ENCODE measurements at regions not wholly inside any gene's neighbourhood (a gene's known extent, or its start where the extent isn't known, plus 50 kb on each side); places are given as distances from the start of the nearest gene placed in this dataset.
"Not testable (repeated sequence)": the region's sequence is repeated elsewhere in the genome, so short reads cannot be mapped to it uniquely, and the experiment has no call there.

DNA sequence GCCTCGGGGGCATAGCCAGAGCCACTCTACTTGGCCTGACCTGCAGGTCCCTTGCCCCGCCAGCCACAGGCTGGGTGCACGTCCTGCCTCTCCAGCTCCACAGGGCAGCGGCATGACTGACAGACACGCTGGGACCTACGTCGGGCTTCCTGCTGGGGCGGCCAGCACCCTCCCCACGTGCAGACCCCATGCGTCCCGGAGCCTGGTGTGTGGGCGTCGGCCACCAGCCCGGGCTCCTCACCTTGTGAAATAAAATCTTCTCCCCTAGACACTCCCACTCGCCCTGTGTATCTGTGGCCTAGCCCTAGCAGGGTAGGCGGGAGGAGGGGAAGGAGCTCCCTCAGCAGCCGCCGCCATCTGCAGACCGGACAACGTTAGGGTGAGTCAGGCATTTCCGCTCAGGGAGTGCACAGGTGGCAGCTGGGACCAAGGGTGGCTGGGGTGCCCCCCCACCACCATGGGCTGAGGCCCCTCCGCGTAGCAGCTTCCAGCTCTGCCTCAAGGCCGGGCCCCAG is 119.5 kb downstream of the IGLL1 start:
- DNase-seq (ENCODE audit: low spot score), result not testable (repeated sequence)

DNA sequence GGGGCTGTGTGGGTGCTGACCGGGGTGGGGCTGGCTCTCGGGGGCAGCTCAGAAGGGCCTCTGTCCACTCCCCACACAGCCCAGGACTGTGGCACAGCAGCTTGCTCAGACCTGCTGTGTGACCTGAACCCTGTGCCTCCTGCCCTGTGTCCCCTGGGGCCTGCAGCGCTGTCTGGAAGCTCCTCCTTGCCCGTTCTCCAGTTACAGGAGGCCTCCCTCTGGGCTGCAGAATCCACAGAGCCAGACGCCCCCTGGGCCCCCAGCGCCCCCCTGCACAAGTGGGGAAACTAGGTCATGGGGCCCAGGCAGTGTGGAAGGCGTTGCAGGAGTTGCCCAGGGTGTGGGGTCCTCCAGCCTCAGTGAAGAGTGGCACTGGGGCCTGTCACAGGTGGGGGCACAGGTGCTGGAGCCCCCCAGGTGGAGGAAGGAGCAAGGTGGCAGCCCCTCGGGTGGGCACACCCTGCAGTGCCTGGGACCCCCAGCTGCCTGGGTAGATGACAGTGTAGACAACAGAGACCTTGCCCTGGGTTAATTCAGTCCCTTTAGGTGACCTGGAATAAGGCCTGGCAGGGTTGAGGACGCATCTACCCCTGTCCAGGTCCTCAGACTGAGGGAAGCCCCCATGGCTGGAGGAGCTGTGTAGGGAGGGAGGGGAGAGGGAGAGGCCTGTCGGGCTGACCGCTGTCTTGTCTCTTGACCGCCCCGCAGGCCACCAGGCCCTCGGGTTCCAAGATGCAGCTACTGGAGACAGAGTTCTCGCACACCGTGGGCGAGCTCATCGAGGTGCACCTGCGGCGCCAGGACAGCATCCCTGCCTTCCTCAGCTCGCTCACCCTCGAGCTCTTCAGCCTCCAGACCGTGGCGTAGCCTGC is 120.2 kb downstream of the IGLL1 start:
- not testable (repeated sequence) for DNase-seq (ENCODE audit: low spot score)

GRCh38 chr22:23458663-23459541 is 121.2 kb downstream of the IGLL1 start:
- no peak for DNase-seq (ENCODE audit: low spot score)

DNA sequence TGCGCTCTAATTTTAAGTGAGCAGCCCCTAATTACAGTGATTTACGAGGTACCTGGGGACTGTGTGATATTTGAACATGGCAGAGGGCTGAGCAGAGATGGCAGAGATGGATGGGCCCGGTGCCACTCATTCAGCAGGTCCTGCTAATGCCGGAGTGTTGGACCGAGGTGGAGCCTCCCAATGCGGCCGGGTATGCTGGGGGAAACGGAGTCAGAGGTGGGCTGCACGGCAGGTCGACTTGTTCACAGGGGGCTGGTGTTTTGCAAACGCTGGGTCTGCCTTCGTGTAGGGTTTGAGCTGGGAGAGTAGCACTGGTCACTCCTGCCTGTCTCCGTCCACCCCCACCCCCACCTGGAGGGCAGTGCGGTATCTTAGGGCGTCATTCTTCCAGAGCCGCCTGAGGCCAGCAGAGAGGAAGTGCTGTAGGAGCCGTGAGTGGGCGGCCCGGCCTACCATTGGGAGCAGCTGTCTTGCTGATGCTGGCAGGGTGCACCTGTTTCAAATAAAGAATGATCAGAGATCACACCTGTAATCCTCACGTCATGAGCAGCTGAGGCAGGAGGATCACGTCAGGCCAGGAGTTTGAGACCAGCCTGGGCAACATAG is 122.6 kb downstream of the IGLL1 start:
- no peak for DNase-seq (ENCODE audit: low spot score)

GRCh38 chr22:23456666-23457379 is 123.3 kb downstream of the IGLL1 start:
- DNase-seq (ENCODE audit: low spot score), result not testable (repeated sequence)

DNA sequence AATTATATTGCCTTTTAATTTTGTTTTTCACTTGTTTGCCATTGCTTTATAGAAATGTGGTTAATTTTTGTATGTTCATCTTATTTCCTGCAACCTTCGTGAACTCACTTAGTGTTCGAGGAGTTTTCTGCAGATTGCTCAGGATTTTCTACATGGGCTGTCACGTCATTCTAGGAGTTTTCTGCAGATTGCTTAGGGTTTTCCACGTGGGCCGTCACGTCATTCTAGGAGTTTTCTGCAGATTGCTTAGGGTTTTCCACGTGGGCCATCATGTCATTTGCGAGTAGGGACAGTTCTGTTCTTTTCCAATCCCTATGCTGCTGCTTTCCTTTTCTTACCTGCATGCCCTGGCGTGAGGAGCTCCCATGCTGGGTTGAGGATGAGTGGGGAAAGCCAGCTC is 125.7 kb downstream of the IGLL1 start:
- not testable (repeated sequence) for DNase-seq (ENCODE audit: low spot score)

DNA sequence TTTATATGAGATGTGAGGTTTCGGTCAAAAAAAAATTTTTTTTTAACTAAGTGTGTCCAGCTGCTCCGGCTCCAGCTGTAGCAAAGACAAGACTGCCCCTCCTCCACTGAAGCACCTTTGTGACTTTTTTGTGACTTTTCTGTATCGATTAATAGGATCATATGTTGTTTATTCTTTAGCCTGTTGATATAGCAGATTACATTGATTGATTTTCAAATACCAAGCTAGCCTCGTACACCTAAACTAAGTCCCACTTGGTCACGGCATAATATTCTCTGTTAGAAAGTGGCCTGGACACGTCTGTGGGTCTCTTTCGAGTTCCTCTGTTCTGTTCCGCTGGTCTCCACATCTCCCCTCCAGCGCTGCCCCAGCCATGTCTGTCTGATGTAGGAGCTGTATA is 126.8 kb downstream of the IGLL1 start:
- no peak for DNase-seq (ENCODE audit: low spot score)

GRCh38 chr22:23452231-23453010 is 127.7 kb downstream of the IGLL1 start:
- DNase-seq (ENCODE audit: low spot score), result no peak

GRCh38 chr22:23451452-23452230 is 128.4 kb downstream of the IGLL1 start:
- DNase-seq (ENCODE audit: low spot score), result not testable (repeated sequence)

GRCh38 chr22:23450821-23451220 is 129.3 kb downstream of the IGLL1 start:
- DNase-seq (ENCODE audit: low spot score), result not testable (repeated sequence)

GRCh38 chr22:23450434-23450795 is 129.7 kb downstream of the IGLL1 start:
- DNase-seq (ENCODE audit: low spot score), result no peak

- DNase-seq (ENCODE audit: low spot score), result peak; percentile 15
These were observed 130.2 kb downstream of the IGLL1 start for GRCh38 chr22:23449748-23450433.

- not testable (repeated sequence) for DNase-seq (ENCODE audit: low spot score)
These were observed 131.4 kb downstream of the IGLL1 start for GRCh38 chr22:23448499-23449288.

- no peak for DNase-seq (ENCODE audit: low spot score)
These were observed 133.2 kb downstream of the IGLL1 start for GRCh38 chr22:23446796-23447350.

DNA sequence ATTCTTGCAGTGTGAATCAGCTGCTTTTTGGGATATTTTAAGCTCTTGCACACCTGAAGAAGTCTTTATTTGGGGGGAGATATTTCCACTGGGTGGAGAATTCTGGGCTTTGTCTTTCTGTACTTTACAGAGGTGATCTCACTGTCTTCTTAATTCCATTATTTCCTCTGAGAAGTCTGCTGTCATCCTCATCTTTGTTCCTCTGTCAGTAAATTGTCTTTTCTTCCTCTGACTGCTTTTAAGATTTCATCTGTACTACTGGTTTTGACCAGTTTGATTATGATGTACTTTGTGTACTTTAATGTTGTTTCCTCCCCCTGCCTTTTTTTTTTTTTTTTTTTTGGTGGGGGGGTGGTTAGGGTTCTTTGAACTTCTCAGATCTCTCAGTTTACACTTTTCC is 133.9 kb downstream of the IGLL1 start:
- DNase-seq (ENCODE audit: low spot score), result not testable (repeated sequence)

DNA sequence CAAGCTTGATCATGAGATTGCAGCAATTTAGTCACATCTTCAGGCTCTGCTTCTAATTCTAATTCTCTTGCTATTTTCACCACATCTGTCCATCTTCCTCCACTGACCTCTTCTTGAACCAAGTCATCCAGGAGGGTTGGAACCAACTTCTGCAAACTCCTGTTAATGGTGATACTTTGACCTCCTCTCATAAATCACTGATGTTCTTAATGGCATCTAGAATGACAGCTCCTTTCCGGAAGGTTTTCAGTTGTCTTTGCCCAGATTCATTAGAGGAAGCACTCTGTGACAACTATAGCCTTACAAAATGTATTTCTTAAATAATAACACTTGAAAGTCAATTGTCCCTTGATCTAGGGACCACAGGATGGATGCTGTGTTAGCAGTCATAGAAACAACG is 136.2 kb downstream of the IGLL1 start:
- not testable (repeated sequence) for DNase-seq (ENCODE audit: low spot score)

GRCh38 chr22:23439581-23439980 is 140.5 kb downstream of the IGLL1 start:
- DNase-seq (ENCODE audit: low spot score), result not testable (repeated sequence)

- DNase-seq (ENCODE audit: low spot score), result no peak
These were observed 141.9 kb downstream of the IGLL1 start for GRCh38 chr22:23438216-23438615.

All from Ammon's horn (tissue), 1 donor.